Prostate gland (tissue), 2 donors: ENCODE measurements at regions not wholly inside any gene's neighbourhood (a gene's known extent, or its start where the extent isn't known, plus 50 kb on each side); places are given as distances from the start of the nearest gene placed in this dataset.

Source experiments
- POLR2A ChIP-seq: fragments of 450-650 bp; IDR thresholded peaks from one replicate; pipeline ENCODE4 v1.6.1; 2016; ENCODE audit warnings: antibody characterized with exemption, mild to moderate bottlenecking
- POLR2AphosphoS5 ChIP-seq: sonication (generic); formaldehyde crosslinking; IDR thresholded peaks from one replicate; pipeline ENCODE4 v1.6.1; 2017; ENCODE audit warnings: antibody characterized with exemption
- TF ChIP-seq, protein P1 (sequence below), 4 experiments: fragments of 200-600 bp in 2 of 4; fragments of 450-650 bp in 2 of 4; sonication (generic) in 2 of 4; IDR thresholded peaks; 1 replicate in 3 of 4; 2 replicates in 1 of 4; pipeline ENCODE4 v1.5.1; 2016 to 2019; ENCODE audit warnings: antibody characterized with exemption in 4 of 4, mild to moderate bottlenecking in 2 of 4, moderate library complexity in 2 of 4

DNA sequence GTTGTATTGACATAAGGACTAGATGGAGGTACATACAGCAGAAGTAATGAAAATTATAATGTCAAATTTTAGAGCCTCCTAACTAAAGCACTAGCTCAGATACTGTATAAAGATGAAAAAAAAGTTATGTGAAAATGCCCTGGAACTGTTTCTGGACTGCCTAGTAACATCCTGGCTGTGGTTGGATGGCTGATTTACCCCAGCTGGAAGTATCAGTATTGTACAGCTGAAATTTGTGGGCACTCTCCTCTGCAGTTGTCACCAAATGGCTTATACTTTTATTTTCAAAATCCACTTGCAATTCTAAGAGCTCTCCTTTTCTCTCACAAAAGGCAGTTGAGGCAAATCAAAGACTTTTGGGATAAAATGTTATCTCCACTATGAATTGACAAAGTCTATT lies 239.2 kb downstream of the RPIA start:
- TF ChIP-seq, protein P1, sequence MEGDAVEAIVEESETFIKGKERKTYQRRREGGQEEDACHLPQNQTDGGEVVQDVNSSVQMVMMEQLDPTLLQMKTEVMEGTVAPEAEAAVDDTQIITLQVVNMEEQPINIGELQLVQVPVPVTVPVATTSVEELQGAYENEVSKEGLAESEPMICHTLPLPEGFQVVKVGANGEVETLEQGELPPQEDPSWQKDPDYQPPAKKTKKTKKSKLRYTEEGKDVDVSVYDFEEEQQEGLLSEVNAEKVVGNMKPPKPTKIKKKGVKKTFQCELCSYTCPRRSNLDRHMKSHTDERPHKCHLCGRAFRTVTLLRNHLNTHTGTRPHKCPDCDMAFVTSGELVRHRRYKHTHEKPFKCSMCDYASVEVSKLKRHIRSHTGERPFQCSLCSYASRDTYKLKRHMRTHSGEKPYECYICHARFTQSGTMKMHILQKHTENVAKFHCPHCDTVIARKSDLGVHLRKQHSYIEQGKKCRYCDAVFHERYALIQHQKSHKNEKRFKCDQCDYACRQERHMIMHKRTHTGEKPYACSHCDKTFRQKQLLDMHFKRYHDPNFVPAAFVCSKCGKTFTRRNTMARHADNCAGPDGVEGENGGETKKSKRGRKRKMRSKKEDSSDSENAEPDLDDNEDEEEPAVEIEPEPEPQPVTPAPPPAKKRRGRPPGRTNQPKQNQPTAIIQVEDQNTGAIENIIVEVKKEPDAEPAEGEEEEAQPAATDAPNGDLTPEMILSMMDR (IDR thresholded peaks at IDR 0.05) = no peak
- TF ChIP-seq POLR2A (no peak), POLR2AphosphoS5 (no peak)
